ENCODE measurements at regions not wholly inside any gene's neighbourhood (a gene's known extent, or its start where the extent isn't known, plus 50 kb on each side); places are given as distances from the start of the nearest gene placed in this dataset.

GRCh38 chr12:24387381-24387780 is 437.9 kb upstream of the SOX5 start:
- H3F3A ChIP-seq (ENCODE audit: insufficient read depth), result no peaks in the 10 kb centered on the region
- H3K4me2 ChIP-seq (ENCODE audit: low read depth, low read length, poor library complexity, severe bottlenecking), result no peak overlapping the region
- 0 out of 2 replicates have a peak, but pooled peaks cover 5% of the 10 kb centered on the region for H3K9me3 ChIP-seq (ENCODE audit: insufficient read depth, low read length)
- H3K27ac ChIP-seq (ENCODE audit: low read depth, low read length), result no peak overlapping the region
- H2AFZ ChIP-seq (ENCODE audit: low read depth, low read length, severe bottlenecking), result no peak overlapping the region
- H4K20me1 ChIP-seq (ENCODE audit: low read depth, low read length), result no peaks in the 10 kb centered on the region
- no peaks in the 10 kb centered on the region for H3K27me3 ChIP-seq (ENCODE audit: low read length)
- no peaks in the 10 kb centered on the region for H3K9me2 ChIP-seq (replicated peaks; ENCODE audit: insufficient read depth, low read length)
- TF ChIP-seq, protein P1, sequence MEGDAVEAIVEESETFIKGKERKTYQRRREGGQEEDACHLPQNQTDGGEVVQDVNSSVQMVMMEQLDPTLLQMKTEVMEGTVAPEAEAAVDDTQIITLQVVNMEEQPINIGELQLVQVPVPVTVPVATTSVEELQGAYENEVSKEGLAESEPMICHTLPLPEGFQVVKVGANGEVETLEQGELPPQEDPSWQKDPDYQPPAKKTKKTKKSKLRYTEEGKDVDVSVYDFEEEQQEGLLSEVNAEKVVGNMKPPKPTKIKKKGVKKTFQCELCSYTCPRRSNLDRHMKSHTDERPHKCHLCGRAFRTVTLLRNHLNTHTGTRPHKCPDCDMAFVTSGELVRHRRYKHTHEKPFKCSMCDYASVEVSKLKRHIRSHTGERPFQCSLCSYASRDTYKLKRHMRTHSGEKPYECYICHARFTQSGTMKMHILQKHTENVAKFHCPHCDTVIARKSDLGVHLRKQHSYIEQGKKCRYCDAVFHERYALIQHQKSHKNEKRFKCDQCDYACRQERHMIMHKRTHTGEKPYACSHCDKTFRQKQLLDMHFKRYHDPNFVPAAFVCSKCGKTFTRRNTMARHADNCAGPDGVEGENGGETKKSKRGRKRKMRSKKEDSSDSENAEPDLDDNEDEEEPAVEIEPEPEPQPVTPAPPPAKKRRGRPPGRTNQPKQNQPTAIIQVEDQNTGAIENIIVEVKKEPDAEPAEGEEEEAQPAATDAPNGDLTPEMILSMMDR (IDR thresholded peaks at IDR 0.05; ENCODE audit: insufficient read depth, low read length, poor library complexity, severe bottlenecking), result no peak
- no peak for TF ChIP-seq EZH2phosphoT487 (conservative IDR thresholded peaks at IDR 0.05; ENCODE audit: low read length)
- no peaks in the 10 kb centered on the region for H3K36me3 ChIP-seq (ENCODE audit: low read length)
- no peak overlapping the region for H3K9ac ChIP-seq (ENCODE audit: low read length)
- H3K79me2 ChIP-seq (ENCODE audit: insufficient read depth, low read length), result no peaks in the 10 kb centered on the region
- H3K4me3 ChIP-seq (ENCODE audit: insufficient read depth, low read length, poor library complexity, severe bottlenecking), result no peak overlapping the region

DNA sequence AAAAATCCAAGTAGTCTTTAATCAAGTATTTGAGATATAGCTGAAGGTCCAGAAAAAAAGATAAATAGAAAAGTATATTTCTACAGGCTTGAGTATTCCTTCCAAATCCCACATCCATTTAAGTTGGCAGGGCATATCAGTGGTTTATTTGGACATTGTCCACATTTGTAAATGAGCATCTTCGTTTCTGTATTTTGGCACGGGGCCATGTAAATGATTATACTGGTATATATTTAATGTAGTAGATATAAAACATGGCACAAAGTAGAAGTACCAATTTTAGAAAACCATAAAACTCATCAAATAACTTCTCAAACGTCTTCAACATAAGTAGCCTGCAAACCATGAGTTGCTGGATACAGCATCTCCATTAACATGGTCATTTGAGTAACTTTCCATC is 437.4 kb upstream of the SOX5 start:
- no peaks in the 10 kb centered on the region for H3K79me2 ChIP-seq (ENCODE audit: insufficient read depth, low read length)
- no peaks in the 10 kb centered on the region for H3K36me3 ChIP-seq (ENCODE audit: low read length)
- no peaks in the 10 kb centered on the region for H3K27me3 ChIP-seq (ENCODE audit: low read length)
- TF ChIP-seq, protein P1 (IDR thresholded peaks at IDR 0.05; ENCODE audit: insufficient read depth, low read length, poor library complexity, severe bottlenecking), result no peak
- no peak for TF ChIP-seq EZH2phosphoT487 (conservative IDR thresholded peaks at IDR 0.05; ENCODE audit: low read length)
- no peaks in the 10 kb centered on the region for H3K9me2 ChIP-seq (replicated peaks; ENCODE audit: insufficient read depth, low read length)
- H3K9me3 ChIP-seq (ENCODE audit: insufficient read depth, low read length), result 0 out of 2 replicates have a peak, but pooled peaks cover 5% of the 10 kb centered on the region
- H2AFZ ChIP-seq (ENCODE audit: low read depth, low read length, severe bottlenecking), result no peak overlapping the region
- H3K9ac ChIP-seq (ENCODE audit: low read length), result no peak overlapping the region
- H3K4me3 ChIP-seq (ENCODE audit: insufficient read depth, low read length, poor library complexity, severe bottlenecking), result no peak overlapping the region
- no peaks in the 10 kb centered on the region for H4K20me1 ChIP-seq (ENCODE audit: low read depth, low read length)
- H3F3A ChIP-seq (ENCODE audit: insufficient read depth), result no peaks in the 10 kb centered on the region
- H3K4me2 ChIP-seq (ENCODE audit: low read depth, low read length, poor library complexity, severe bottlenecking), result no peak overlapping the region
- H3K27ac ChIP-seq (ENCODE audit: low read depth, low read length), result no peak overlapping the region

DNA sequence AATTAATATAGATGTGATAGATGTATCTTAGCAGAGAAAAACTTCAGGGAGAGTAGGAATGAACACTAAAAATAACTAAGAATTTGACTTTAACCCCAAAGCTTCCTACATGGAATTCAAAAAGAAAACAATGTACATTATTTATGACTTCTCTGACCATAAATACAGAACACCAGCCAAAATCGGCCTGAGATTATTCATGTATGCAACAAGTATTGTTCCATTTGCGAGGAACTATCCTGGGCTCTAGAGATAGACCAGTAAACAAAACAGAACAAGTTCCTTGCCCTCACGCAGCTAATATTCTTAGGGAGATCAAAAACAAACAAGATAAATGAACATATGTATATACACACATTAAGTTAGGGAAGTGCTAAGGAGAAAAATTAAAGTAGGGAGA is 432.3 kb upstream of the SOX5 start:
- H3K36me3 ChIP-seq (ENCODE audit: low read length), result no peaks in the 10 kb centered on the region
- no peaks in the 10 kb centered on the region for H3K9me3 ChIP-seq (ENCODE audit: insufficient read depth, low read length)
- no peaks in the 10 kb centered on the region for H3K79me2 ChIP-seq (ENCODE audit: insufficient read depth, low read length)
- H3K9ac ChIP-seq (ENCODE audit: low read length), result no peak overlapping the region
- no peak overlapping the region for H3K27ac ChIP-seq (ENCODE audit: low read depth, low read length)
- H3K9me2 ChIP-seq (replicated peaks; ENCODE audit: insufficient read depth, low read length), result no peaks in the 10 kb centered on the region
- H3K4me2 ChIP-seq (ENCODE audit: low read depth, low read length, poor library complexity, severe bottlenecking), result no peak overlapping the region
- no peaks in the 10 kb centered on the region for H3F3A ChIP-seq (ENCODE audit: insufficient read depth)
- TF ChIP-seq, protein P1 (IDR thresholded peaks at IDR 0.05; ENCODE audit: insufficient read depth, low read length, poor library complexity, severe bottlenecking), result no peak
- TF ChIP-seq EZH2phosphoT487 (conservative IDR thresholded peaks at IDR 0.05; ENCODE audit: low read length), result no peak
- H2AFZ ChIP-seq (ENCODE audit: low read depth, low read length, severe bottlenecking), result no peak overlapping the region
- no peaks in the 10 kb centered on the region for H3K27me3 ChIP-seq (ENCODE audit: low read length)
- no peaks in the 10 kb centered on the region for H4K20me1 ChIP-seq (ENCODE audit: low read depth, low read length)
- no peak overlapping the region for H3K4me3 ChIP-seq (ENCODE audit: insufficient read depth, low read length, poor library complexity, severe bottlenecking)
